Left ventricle myocardium inferior (tissue), 1 donor: ENCODE measurements at regions not wholly inside any gene's neighbourhood (a gene's known extent, or its start where the extent isn't known, plus 50 kb on each side); places are given as distances from the start of the nearest gene placed in this dataset.

Source experiments
- DNase-seq: peaks from one replicate; pipeline ENCODE4 v3.0.0-alpha.2; 2020
- H3K27ac ChIP-seq: fragments of 200-600 bp; replicated peaks from 2 replicates; pipeline ENCODE4 v1.8.0; 2021
- H3K27me3 ChIP-seq: fragments of 200-600 bp; 2 replicates; pipeline ENCODE4 v1.8.0; 2021; ENCODE audit warnings: low read depth
- H3K36me3 ChIP-seq: fragments of 200-600 bp; 2 replicates; pipeline ENCODE4 v1.8.0; 2021
- H3K4me1 ChIP-seq: fragments of 200-600 bp; 2 replicates; pipeline ENCODE4 v1.8.0; 2021
- H3K4me3 ChIP-seq: fragments of 200-600 bp; 2 replicates; pipeline ENCODE4 v1.8.0; 2021; ENCODE audit warnings: mild to moderate bottlenecking, moderate library complexity
- H3K9me3 ChIP-seq: fragments of 200-600 bp; replicated peaks from 2 replicates; pipeline ENCODE4 v1.8.0; 2021
- intact Hi-C: fragments of 100-400 bp; cut with micrococcal nuclease; formaldehyde crosslinking; loops from one replicate; pipeline ENCODE4 v1.11.0; 2022
- TF ChIP-seq, protein P1 (sequence below): fragments of 200-600 bp; IDR thresholded peaks from 2 replicates; pipeline ENCODE4 v1.8.0; 2021; ENCODE audit warnings: antibody characterized with exemption, mild to moderate bottlenecking, borderline replicate concordance
- donor health status: DM: no; HTN: yes; CAD: no; lungs with severe emphysema.

DNA sequence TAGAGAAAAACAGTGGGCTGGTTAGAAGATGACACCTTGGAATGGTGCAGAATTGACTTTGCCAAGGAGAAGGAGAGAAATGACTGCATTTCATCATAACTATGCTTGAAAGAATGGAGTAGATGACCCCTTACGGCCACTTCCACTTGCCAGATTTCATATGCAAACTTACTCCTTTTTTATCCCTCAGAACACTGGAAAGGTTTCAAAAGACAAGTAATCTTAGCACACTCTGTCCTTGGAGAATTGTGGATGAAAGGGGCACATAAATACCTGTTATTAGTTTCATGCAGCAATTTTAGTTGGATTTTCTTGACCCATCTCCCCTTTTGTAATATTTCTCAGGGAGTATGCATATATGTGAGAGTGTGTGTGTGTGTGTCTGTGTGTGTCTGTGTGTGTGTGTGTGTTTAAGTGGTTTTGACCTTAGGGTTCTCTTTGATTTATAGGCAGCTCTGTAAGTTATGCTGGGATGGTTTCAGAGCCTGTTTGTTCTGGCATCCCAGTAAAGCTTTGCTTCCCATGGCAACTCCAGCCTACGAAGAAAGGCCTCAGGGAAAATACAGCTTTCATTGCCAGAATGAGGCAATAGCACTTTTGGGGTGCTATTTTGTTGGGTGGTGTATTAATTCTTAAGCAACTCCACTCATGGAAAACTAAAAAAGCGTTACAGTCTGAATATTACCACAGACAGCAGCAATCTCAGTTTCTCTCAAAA lies 122.2 kb upstream of the TP63 start:
- Histone ChIP-seq H3K36me3 (no peaks in the 10 kb centered on the region), H3K9me3 (no peaks in the 10 kb centered on the region), H3K27ac (no peak overlapping the region), H3K27me3 (no peaks in the 10 kb centered on the region), H3K4me3 (no peak overlapping the region), H3K4me1 (no peaks in the 10 kb centered on the region)
- TF ChIP-seq, protein P1, sequence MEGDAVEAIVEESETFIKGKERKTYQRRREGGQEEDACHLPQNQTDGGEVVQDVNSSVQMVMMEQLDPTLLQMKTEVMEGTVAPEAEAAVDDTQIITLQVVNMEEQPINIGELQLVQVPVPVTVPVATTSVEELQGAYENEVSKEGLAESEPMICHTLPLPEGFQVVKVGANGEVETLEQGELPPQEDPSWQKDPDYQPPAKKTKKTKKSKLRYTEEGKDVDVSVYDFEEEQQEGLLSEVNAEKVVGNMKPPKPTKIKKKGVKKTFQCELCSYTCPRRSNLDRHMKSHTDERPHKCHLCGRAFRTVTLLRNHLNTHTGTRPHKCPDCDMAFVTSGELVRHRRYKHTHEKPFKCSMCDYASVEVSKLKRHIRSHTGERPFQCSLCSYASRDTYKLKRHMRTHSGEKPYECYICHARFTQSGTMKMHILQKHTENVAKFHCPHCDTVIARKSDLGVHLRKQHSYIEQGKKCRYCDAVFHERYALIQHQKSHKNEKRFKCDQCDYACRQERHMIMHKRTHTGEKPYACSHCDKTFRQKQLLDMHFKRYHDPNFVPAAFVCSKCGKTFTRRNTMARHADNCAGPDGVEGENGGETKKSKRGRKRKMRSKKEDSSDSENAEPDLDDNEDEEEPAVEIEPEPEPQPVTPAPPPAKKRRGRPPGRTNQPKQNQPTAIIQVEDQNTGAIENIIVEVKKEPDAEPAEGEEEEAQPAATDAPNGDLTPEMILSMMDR: no peak
- no peak for DNase-seq
- intact Hi-C loops: no loop called here

DNA sequence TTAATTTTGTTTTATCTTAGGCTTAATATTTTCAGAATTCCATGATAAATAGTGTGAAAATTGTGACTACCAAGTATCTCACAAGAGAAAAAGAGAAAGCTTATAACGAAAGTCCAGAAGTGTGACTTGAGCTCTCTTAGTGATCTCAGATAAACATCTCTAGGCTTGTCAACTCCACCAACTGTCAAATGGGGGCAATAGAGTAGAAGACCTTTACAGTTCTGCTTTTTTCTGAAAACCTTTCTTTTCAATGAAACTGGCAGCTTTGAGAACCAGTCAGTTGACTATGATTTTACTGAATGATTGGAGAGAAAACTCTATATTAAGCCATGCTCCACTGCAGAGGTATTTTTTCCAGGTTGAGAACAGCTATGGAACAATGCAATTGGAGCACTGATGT lies 119.2 kb upstream of the TP63 start:
- Histone ChIP-seq H3K27me3 (no peaks in the 10 kb centered on the region), H3K36me3 (no peaks in the 10 kb centered on the region), H3K4me3 (no peak overlapping the region), H3K9me3 (no peaks in the 10 kb centered on the region), H3K27ac (no peak overlapping the region), H3K4me1 (no peaks in the 10 kb centered on the region)
- no peak for DNase-seq
- intact Hi-C loops: no loop called here
- TF ChIP-seq, protein P1: no peak

DNA sequence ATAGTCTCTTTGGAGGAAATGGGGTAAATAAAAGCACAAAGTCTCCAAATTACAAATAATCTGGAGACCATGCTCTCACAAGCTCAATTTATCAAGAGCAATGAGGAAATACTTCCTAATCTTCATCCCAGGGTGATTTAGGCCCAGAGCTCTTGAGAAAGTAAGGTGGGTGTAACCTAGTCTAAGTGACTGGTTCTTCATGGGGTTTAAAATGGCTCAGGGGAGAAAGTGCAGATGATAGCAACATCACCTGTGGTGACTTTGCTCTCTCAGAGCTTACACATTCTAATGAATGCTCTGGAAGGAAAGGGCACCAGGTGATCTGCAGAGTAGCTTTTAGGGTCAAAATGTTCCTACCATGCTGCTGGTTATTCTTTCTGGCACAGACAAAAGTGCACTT lies 118.4 kb upstream of the TP63 start:
- no peak overlapping the region for H3K27ac ChIP-seq
- TF ChIP-seq, protein P1: no peak
- H3K9me3 ChIP-seq: peaks cover 7% of the 10 kb centered on the region
- no peak overlapping the region for H3K4me3 ChIP-seq
- H3K36me3 ChIP-seq: no peaks in the 10 kb centered on the region
- intact Hi-C loops: no loop called here
- no peaks in the 10 kb centered on the region for H3K4me1 ChIP-seq
- no peaks in the 10 kb centered on the region for H3K27me3 ChIP-seq
- no peak for DNase-seq

DNA sequence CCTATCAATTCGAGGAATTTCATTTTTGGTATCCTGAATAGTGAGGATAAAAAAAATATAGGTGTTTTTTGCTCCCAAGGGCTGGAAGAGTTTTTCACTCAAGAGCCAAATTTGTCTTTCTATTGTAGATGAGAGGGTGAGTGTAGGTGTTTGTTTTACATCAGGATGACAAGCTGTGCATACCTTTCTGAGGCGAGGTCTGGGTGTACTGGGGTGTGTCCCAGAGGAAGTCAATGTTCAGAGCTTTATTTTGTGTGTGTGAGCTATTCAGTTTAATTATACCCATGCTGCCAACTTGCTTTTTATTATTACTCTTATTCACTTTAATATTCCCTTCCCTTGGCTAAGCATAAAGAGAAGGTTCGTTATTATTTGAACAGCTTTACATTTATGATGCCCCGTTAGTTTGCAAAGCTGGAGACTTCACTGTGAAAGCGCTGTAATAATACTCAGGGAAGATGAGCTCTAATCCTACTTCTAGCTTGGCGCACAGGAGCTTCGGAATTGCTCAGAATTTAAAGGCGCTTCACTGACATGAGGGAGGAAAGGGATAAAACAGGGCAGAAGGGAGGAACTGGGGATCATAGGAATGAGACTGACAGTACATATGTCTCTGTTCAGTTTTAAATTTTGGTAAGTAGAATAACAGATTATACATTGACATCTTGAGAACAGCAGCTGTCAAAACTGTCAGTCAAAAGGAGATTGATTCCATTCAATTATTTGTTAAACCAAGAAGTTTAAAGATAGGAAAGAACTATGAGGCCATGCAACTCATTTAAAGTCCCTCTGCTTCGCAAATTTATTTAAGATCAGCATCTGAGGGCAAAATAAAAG lies 117.7 kb upstream of the TP63 start:
- Histone ChIP-seq H3K27ac (no peak overlapping the region), H3K27me3 (no peaks in the 10 kb centered on the region), H3K36me3 (no peaks in the 10 kb centered on the region), H3K9me3 (peaks cover 13% of the 10 kb centered on the region), H3K4me3 (no peak overlapping the region), H3K4me1 (no peaks in the 10 kb centered on the region)
- no peak for DNase-seq
- TF ChIP-seq, protein P1: no peak
- intact Hi-C loops: no loop called here

DNA sequence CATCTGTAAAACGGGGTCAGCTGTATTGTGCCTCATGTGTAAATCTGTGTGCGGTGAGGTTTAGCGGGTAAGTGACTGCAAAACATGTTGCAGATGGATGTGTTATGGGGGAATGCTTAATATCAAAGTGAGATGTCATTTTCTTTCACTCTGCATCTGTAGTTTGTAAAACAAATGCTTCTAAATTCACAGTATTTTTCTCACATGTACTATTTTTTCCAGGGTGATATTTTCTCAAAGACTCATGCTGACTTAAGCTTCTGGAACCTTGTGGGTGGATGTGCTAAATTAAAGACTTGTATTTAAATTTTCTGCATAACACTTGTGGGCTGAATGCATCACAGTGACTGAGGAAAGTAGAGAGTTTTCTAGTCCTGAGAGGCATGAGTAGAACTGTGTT lies 115.2 kb upstream of the TP63 start:
- peaks cover 26% of the 10 kb centered on the region for H3K9me3 ChIP-seq
- intact Hi-C loops: no loop called here
- no peaks in the 10 kb centered on the region for H3K4me1 ChIP-seq
- no peaks in the 10 kb centered on the region for H3K36me3 ChIP-seq
- no peak for DNase-seq
- no peak overlapping the region for H3K27ac ChIP-seq
- TF ChIP-seq, protein P1: no peak
- no peak overlapping the region for H3K4me3 ChIP-seq
- H3K27me3 ChIP-seq: no peaks in the 10 kb centered on the region
